GM23338 (cell line): ENCODE measurements at regions not wholly inside any gene's neighbourhood (a gene's known extent, or its start where the extent isn't known, plus 50 kb on each side); places are given as distances from the start of the nearest gene placed in this dataset.

Source experiments
- CREB1 ChIP-seq: fragments of 250-450 bp; sonication (Bioruptor Pico); IDR thresholded peaks from 2 replicates; pipeline ENCODE4 v1.5.0; 2020; ENCODE audit warnings: low read depth, mild to moderate bottlenecking, moderate library complexity
- CTCF ChIP-seq, 2 experiments: fragments of 200-600 bp in 1 of 2; sonication (generic) in 1 of 2; conservative IDR thresholded peaks; 2 replicates each; pipeline versions ENCODE4 v1.5.1 to v1.6.1; 2016 to 2017; ENCODE audit warnings: antibody characterized with exemption in 2 of 2, low read depth in 2 of 2, mild to moderate bottlenecking in 2 of 2, moderate library complexity in 1 of 2
- EZH2 ChIP-seq: fragments of 200-600 bp; sonication (generic); IDR thresholded peaks from one replicate; pipeline ENCODE4 v1.8.0; 2017; ENCODE audit warnings: antibody characterized with exemption, mild to moderate bottlenecking, low read depth; ENCODE audit not compliant: unreplicated experiment
- EZH2phosphoT487 ChIP-seq: fragments of 200-600 bp; sonication (generic); IDR thresholded peaks from one replicate; pipeline ENCODE4 v1.8.1; 2018; ENCODE audit warnings: antibody characterized with exemption; ENCODE audit not compliant: unreplicated experiment
- POLR2AphosphoS5 ChIP-seq: IDR thresholded peaks from 2 replicates; pipeline ENCODE4 v1.6.1; 2016; ENCODE audit warnings: antibody characterized with exemption, low read depth
- REST ChIP-seq: IDR thresholded peaks from one replicate; pipeline ENCODE4 v1.6.1; 2018; ENCODE audit warnings: antibody characterized with exemption; ENCODE audit not compliant: unreplicated experiment
- STAT1 ChIP-seq: IDR thresholded peaks from one replicate; pipeline ENCODE4 v1.6.1; 2016; ENCODE audit warnings: antibody characterized with exemption; ENCODE audit not compliant: unreplicated experiment
- ZNF114 ChIP-seq: fragments of 250-450 bp; sonication (Bioruptor Pico); IDR thresholded peaks from 2 replicates; pipeline ENCODE4 v1.5.0; 2020; ENCODE audit warnings: mild to moderate bottlenecking, moderate library complexity
- ZNF331 ChIP-seq: fragments of 250-450 bp; sonication (Bioruptor Pico); IDR thresholded peaks from 2 replicates; pipeline ENCODE4 v1.5.0; 2020; ENCODE audit warnings: low read depth, mild to moderate bottlenecking, moderate library complexity
- ZNF462 ChIP-seq: fragments of 250-450 bp; sonication (Bioruptor Pico); IDR thresholded peaks from 2 replicates; pipeline ENCODE4 v1.5.0; 2020; ENCODE audit warnings: mild to moderate bottlenecking, moderate library complexity

GRCh38 chr20:21014528-21014927 lies 91.6 kb downstream of the LINC00237 start:
- TF ChIP-seq CTCF (conservative IDR thresholded peaks at IDR 0.05; ENCODE audit: low read depth in 2 of 2): no peak
- TF ChIP-seq ZNF114 (CRISPR knock-in tag): no peak
- TF ChIP-seq REST: no peak
- no peak for TF ChIP-seq POLR2AphosphoS5
- TF ChIP-seq EZH2: no peak
- no peak for TF ChIP-seq CREB1 (CRISPR knock-in tag)
- no peak for TF ChIP-seq EZH2phosphoT487
- no peak for TF ChIP-seq STAT1
- TF ChIP-seq ZNF462 (CRISPR knock-in tag): no peak
- TF ChIP-seq ZNF331 (CRISPR knock-in tag): no peak
